IMR-90 (cell line): ENCODE measurements at regions not wholly inside any gene's neighbourhood (a gene's known extent, or its start where the extent isn't known, plus 50 kb on each side); places are given as distances from the start of the nearest gene placed in this dataset.
A peak's percentile ranks its signal among the peaks of the same experiment; 100 is the strongest.

Experiments
- ATAC-seq: fragments of 200-7000 bp; cut with Tn5 transposase; 2 replicates; pipeline ENCODE4 v1.9.1; 2020; ENCODE audit warnings: low read depth, mild to moderate bottlenecking, moderate library complexity
- BruUV-seq: library from RNA; stranded (reverse); fragments of 400-500 nt; replicated peaks from 2 replicates; lab custom pipeline; 2021; lab: Mats Ljungman, UMichigan
- CTCF ChIA-PET: fragments of 300-600 bp; formaldehyde crosslinking; extraction: SDS; loops from one replicate; lab custom pipeline; 2021; ENCODE audit warnings: antibody characterized with exemption; lab: Yijun Ruan, JAX
- POLR2A ChIA-PET: fragments of 300-600 bp; sonication (Branson Sonifier 250); formaldehyde crosslinking; loops from one replicate; lab custom pipeline; 2022; ENCODE audit warnings: antibody characterized with exemption; ENCODE audit not compliant: unreplicated experiment; lab: Charles Lee
- DNase-seq: peaks from one replicate; pipeline ENCODE4 v3.0.0; 2013
- H2AFZ ChIP-seq: replicated peaks from 2 replicates; pipeline ENCODE3; 2013; ENCODE audit warnings: low read length, mild to moderate bottlenecking; ENCODE audit not compliant: poor library complexity
- H2AK5ac ChIP-seq: 2 replicates; pipeline ENCODE4 v1.6.1; 2013; ENCODE audit warnings: low read depth, low read length, inconsistent platforms
- H2AK9ac ChIP-seq: replicated peaks from 2 replicates; pipeline ENCODE3; 2013; ENCODE audit warnings: mild to moderate bottlenecking, low read depth, low read length, moderate library complexity; ENCODE audit not compliant: poor library complexity
- H2BK120ac ChIP-seq: 2 replicates; pipeline ENCODE4 v1.6.1; 2013; ENCODE audit warnings: low read depth, low read length, inconsistent platforms
- H2BK15ac ChIP-seq: 3 replicates; pipeline ENCODE4 v1.6.1; 2013; ENCODE audit warnings: low read depth, low read length, inconsistent platforms
- H2BK20ac ChIP-seq: 2 replicates; pipeline ENCODE4 v1.6.1; 2013; ENCODE audit warnings: low read depth, mild to moderate bottlenecking, inconsistent platforms, low read length, moderate library complexity
- H2BK5ac ChIP-seq: 2 replicates; pipeline ENCODE4 v1.6.1; 2013; ENCODE audit warnings: mild to moderate bottlenecking, low read depth, low read length, inconsistent platforms; ENCODE audit not compliant: poor library complexity, severe bottlenecking
- H3K14ac ChIP-seq: replicated peaks from 2 replicates; pipeline ENCODE4 v1.6.1; 2013; ENCODE audit warnings: low read depth, low read length, inconsistent platforms
- H3K18ac ChIP-seq: 2 replicates; pipeline ENCODE4 v1.6.1; 2013; ENCODE audit warnings: low read depth, low read length, control low read depth
- H3K23ac ChIP-seq: 2 replicates; pipeline ENCODE4 v1.6.1; 2013; ENCODE audit warnings: low read depth, low read length, inconsistent platforms
- H3K27ac ChIP-seq: 2 replicates; pipeline ENCODE4 v1.5.1; 2013; ENCODE audit warnings: mild to moderate bottlenecking, control low read depth, low read length; ENCODE audit not compliant: insufficient read depth
- H3K27me3 ChIP-seq: 2 replicates; pipeline ENCODE4 v1.6.1; 2013; ENCODE audit warnings: low read length; ENCODE audit not compliant: control insufficient read depth, insufficient read depth
- H3K36me3 ChIP-seq: 2 replicates; pipeline ENCODE4 v1.6.1; 2013; ENCODE audit warnings: low read length, mixed read lengths; ENCODE audit not compliant: control insufficient read depth, insufficient read depth
- H3K4ac ChIP-seq: 2 replicates; pipeline ENCODE4 v1.6.1; 2013; ENCODE audit warnings: low read depth, low read length, inconsistent platforms
- H3K4me1 ChIP-seq: 2 replicates; pipeline ENCODE4 v1.6.1; 2013; ENCODE audit warnings: low read length, mixed read lengths; ENCODE audit not compliant: control insufficient read depth, insufficient read depth
- H3K4me2 ChIP-seq: 2 replicates; pipeline ENCODE4 v1.6.1; 2013; ENCODE audit warnings: low read depth, mild to moderate bottlenecking, control low read depth, low read length, moderate library complexity
- H3K4me3 ChIP-seq: 2 replicates; pipeline ENCODE4 v1.5.1; 2013; ENCODE audit warnings: low read depth, mild to moderate bottlenecking, control low read depth, low read length, moderate library complexity; ENCODE audit not compliant: insufficient read depth
- H3K56ac ChIP-seq: 2 replicates; pipeline ENCODE4 v1.6.1; 2013; ENCODE audit warnings: low read length, inconsistent platforms; ENCODE audit not compliant: insufficient read depth; ENCODE audit errors: extremely low read depth
- H3K79me1 ChIP-seq, 2 experiments: 2 replicates each; pipeline ENCODE4 v1.6.1; 2013; ENCODE audit warnings: low read length in 2 of 2, inconsistent platforms in 1 of 2, low read depth in 1 of 2
- H3K9ac ChIP-seq: 2 replicates; pipeline ENCODE4 v1.6.1; 2013; ENCODE audit warnings: low read depth, low read length, control low read depth
- H3K9me1 ChIP-seq: 2 replicates; pipeline ENCODE4 v1.6.1; 2013; ENCODE audit warnings: low read length, inconsistent platforms; ENCODE audit not compliant: insufficient read depth
- H3K9me3 ChIP-seq: 2 replicates; pipeline ENCODE4 v1.6.1; 2013; ENCODE audit warnings: low read length; ENCODE audit not compliant: control insufficient read depth, insufficient read depth
- H4K20me1 ChIP-seq: 2 replicates; pipeline ENCODE4 v1.6.1; 2013; ENCODE audit warnings: low read length, inconsistent platforms; ENCODE audit not compliant: insufficient read depth
- H4K5ac ChIP-seq: 2 replicates; pipeline ENCODE4 v1.6.1; 2013; ENCODE audit warnings: mild to moderate bottlenecking, low read depth, low read length, control low read depth
- H4K8ac ChIP-seq, 2 experiments: 2 replicates each; pipeline ENCODE4 v1.6.1; 2013; ENCODE audit warnings: low read depth in 2 of 2, low read length in 2 of 2, control low read depth in 1 of 2, inconsistent platforms in 1 of 2
- H4K91ac ChIP-seq: 2 replicates; pipeline ENCODE4 v1.6.1; 2013; ENCODE audit warnings: low read depth, low read length, inconsistent platforms; ENCODE audit not compliant: insufficient read depth
- BHLHE40 ChIP-seq: fragments of 150-350 bp; IDR thresholded peaks from 2 replicates; pipeline ENCODE4 v1.6.1; 2016; ENCODE audit warnings: mild to moderate bottlenecking, low read depth, low read length
- CEBPB ChIP-seq: IDR thresholded peaks from 2 replicates; pipeline ENCODE4 v1.6.1; 2012; ENCODE audit warnings: low read depth, low read length, improper control_type of control experiment
- FOS ChIP-seq: fragments of 150-350 bp; IDR thresholded peaks from 2 replicates; pipeline ENCODE4 v1.6.1; 2016; ENCODE audit warnings: low read depth, low read length
- MAFK ChIP-seq: IDR thresholded peaks from 2 replicates; pipeline ENCODE4 v1.6.1; 2012; ENCODE audit warnings: low read depth, low read length, improper control_type of control experiment
- NFE2L2 ChIP-seq: fragments of 150-350 bp; IDR thresholded peaks from 2 replicates; pipeline ENCODE4 v1.6.1; 2016; ENCODE audit warnings: low read depth, mild to moderate bottlenecking, low read length
- RCOR1 ChIP-seq: IDR thresholded peaks from 2 replicates; pipeline ENCODE4 v1.6.1; 2012; ENCODE audit warnings: mild to moderate bottlenecking, low read length, improper control_type of control experiment; ENCODE audit not compliant: insufficient replicate concordance
- WGBS, 2 experiments: methylation state at CpG; one replicate each; pipeline versions ENCODE4 v1.1.5 to v1.1.7; 2013; ENCODE audit warnings: missing lambda C conversion rate in 2 of 2; ENCODE audit not compliant: insufficient read length in 1 of 2; ENCODE audit errors: extremely low coverage in 2 of 2; 5-methylcytosine and 5-hydroxymethylcytosine counted together
- dilution Hi-C: fragments of 300-500 bp; cut with HindIII; formaldehyde crosslinking; loops from one replicate; pipeline ENCODE4 v1.14.3; 2018; ENCODE audit warnings: low sequenced_read_pairs; ENCODE audit not compliant: unreplicated experiment
- in situ Hi-C: fragments of 300-500 bp; cut with MboI; formaldehyde crosslinking; loops from 3 replicates; pipeline ENCODE4 v1.14.3; 2019; ENCODE audit warnings: low sequenced_read_pairs, inconsistent platforms, mixed read lengths
- intact Hi-C: fragments of 100-400 bp; cut with micrococcal nuclease; formaldehyde crosslinking; loops from 2 replicates; pipeline ENCODE4 v1.10.0; 2022
- TF ChIP-seq, protein P1 (sequence below): conservative IDR thresholded peaks from 2 replicates; pipeline ENCODE4 v1.5.1; 2012; ENCODE audit warnings: mild to moderate bottlenecking, low read depth, low read length, improper control_type of control experiment

- intact Hi-C loops: loop anchor here (5.0 kb wide), 1 partner anchor 57 kb away; no protein-coding TSS in a partner anchor
- no peaks in the 10 kb centered on the region for H3K9me3 ChIP-seq
- TF ChIP-seq BHLHE40: peak; percentile 66; the same call in 1 of the 2 replicates
- peak; percentile 95 for TF ChIP-seq FOS
- TF ChIP-seq, protein P1, sequence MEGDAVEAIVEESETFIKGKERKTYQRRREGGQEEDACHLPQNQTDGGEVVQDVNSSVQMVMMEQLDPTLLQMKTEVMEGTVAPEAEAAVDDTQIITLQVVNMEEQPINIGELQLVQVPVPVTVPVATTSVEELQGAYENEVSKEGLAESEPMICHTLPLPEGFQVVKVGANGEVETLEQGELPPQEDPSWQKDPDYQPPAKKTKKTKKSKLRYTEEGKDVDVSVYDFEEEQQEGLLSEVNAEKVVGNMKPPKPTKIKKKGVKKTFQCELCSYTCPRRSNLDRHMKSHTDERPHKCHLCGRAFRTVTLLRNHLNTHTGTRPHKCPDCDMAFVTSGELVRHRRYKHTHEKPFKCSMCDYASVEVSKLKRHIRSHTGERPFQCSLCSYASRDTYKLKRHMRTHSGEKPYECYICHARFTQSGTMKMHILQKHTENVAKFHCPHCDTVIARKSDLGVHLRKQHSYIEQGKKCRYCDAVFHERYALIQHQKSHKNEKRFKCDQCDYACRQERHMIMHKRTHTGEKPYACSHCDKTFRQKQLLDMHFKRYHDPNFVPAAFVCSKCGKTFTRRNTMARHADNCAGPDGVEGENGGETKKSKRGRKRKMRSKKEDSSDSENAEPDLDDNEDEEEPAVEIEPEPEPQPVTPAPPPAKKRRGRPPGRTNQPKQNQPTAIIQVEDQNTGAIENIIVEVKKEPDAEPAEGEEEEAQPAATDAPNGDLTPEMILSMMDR: no peak
- TF ChIP-seq RCOR1: no peak
- TF ChIP-seq MAFK: peak; percentile 63; the same call in 1 of the 2 replicates
- TF ChIP-seq NFE2L2: peak; percentile 98
- TF ChIP-seq CEBPB: peak; percentile 46
- H3K36me3 ChIP-seq: no peaks in the 10 kb centered on the region
- peaks cover 28% of the 10 kb centered on the region for H3K4me1 ChIP-seq
- dilution Hi-C loops: no loop called here
- H2AFZ ChIP-seq: peak overlapping the region; percentile 36
- peak overlapping the region; percentile 87 for H2BK120ac ChIP-seq
- H2BK5ac ChIP-seq: peak overlapping the region; percentile 90
- H4K5ac ChIP-seq: peak overlapping the region; percentile 50
- 0 out of 2 replicates have a peak overlapping the region, but pooled peaks have one; percentile 54 for H2AK5ac ChIP-seq
- ChIA-PET POLR2A (no interaction called here), CTCF (no interaction called here)
- in situ Hi-C loops: no loop called here
- ATAC-seq: peak; percentile 82
- H2BK20ac ChIP-seq: peak overlapping the region; percentile 91
- peak overlapping the region; percentile 19; the same call in 1 of the 2 replicates for H3K23ac ChIP-seq
- no peak overlapping the region for H3K4me3 ChIP-seq
- no peak overlapping the region for H3K9ac ChIP-seq
- H3K79me1 ChIP-seq: no peaks in the 10 kb centered on the region
- H3K4ac ChIP-seq: peak overlapping the region; percentile 75
- peak overlapping the region; percentile 31 to 83 for H4K8ac ChIP-seq
- no peaks in the 10 kb centered on the region for H3K27me3 ChIP-seq
- H3K56ac ChIP-seq: peak overlapping the region; percentile 48; the same call in 1 of the 2 replicates
- no peak overlapping the region for H2AK9ac ChIP-seq
- peak overlapping the region; percentile 99; the same call in 1 of the 3 replicates for H2BK15ac ChIP-seq
- H3K14ac ChIP-seq: peak overlapping the region; percentile 57; the same call in 1 of the 2 replicates
- peak overlapping the region; percentile 2; the same call in 1 of the 2 replicates for H3K4me2 ChIP-seq
- peak; percentile 99 for DNase-seq
- no CpG with 5 or more reads among the region's 7 CpGs for WGBS, 2 experiments
- H4K91ac ChIP-seq: peak overlapping the region; percentile 92; the same call in 1 of the 2 replicates
- peaks cover 6% of the 10 kb centered on the region; the same call in 1 of the 2 replicates for H3K9me1 ChIP-seq
- peak overlapping the region; percentile 81 for H3K18ac ChIP-seq
- no peaks in the 10 kb centered on the region for H4K20me1 ChIP-seq
- no TSS peak for BruUV-seq
- H3K27ac ChIP-seq: peak overlapping the region; percentile 56
These were observed 479.4 kb downstream of the DMAC1 start for GRCh38 chr9:7320139-7320538.
